ENCODE measurements at regions not wholly inside any gene's neighbourhood (a gene's known extent, or its start where the extent isn't known, plus 50 kb on each side); places are given as distances from the start of the nearest gene placed in this dataset.

- no peak for ATAC-seq
- ChIA-PET CTCF (ENCODE audit: low intra/inter-chr PET ratio) (no interaction called here), POLR2A (no interaction called here)
- Histone ChIP-seq H3K36me3 (ENCODE audit: control insufficient read depth, insufficient read depth, low read length) (no peaks in the 10 kb centered on the region), H3K4me3 (no peak overlapping the region), H3K9ac (ENCODE audit: insufficient read depth in 1 of 2, low read depth in 2 of 2, low read length in 2 of 2) (no peak overlapping the region), H3K4me1 (replicated peaks in 1 of 2; ENCODE audit: control insufficient read depth in 2 of 2, insufficient read depth in 2 of 2, low read length in 2 of 2) (no peaks in the 10 kb centered on the region), H3K79me2 (ENCODE audit: control insufficient read depth, insufficient read depth, low read length) (no peaks in the 10 kb centered on the region), H3K27me3 (ENCODE audit: control insufficient read depth in 2 of 2, insufficient read depth in 2 of 2, low read length in 2 of 2) (no peaks in the 10 kb centered on the region), H4K20me1 (replicated peaks; ENCODE audit: control insufficient read depth, insufficient read depth, low read length) (no peaks in the 10 kb centered on the region), H3K9me3 (replicated peaks; ENCODE audit: control insufficient read depth, insufficient read depth, low read depth, low read length) (peaks cover 7% of the 10 kb centered on the region), H3K4me2 (ENCODE audit: insufficient read depth, low read length) (no peak overlapping the region), H3K9me1 (ENCODE audit: control insufficient read depth, insufficient read depth, low read length) (no peaks in the 10 kb centered on the region), H3K27ac (ENCODE audit: extremely low read depth, low read depth, low read length) (no peak overlapping the region), H2AFZ (ENCODE audit: low read depth, low read length) (no peak overlapping the region)
- TF ChIP-seq STAT5A (IDR thresholded peaks at IDR 0.05; ENCODE audit: borderline replicate concordance, low read length) (no peak), FOXP1 (CRISPR knock-in tag; IDR thresholded peaks at IDR 0.05) (no peak), GTF2A2 (tag; IDR thresholded peaks at IDR 0.05) (no peak), HSF4 (CRISPR knock-in tag; IDR thresholded peaks at IDR 0.05; ENCODE audit: borderline replicate concordance) (no peak), NR2F6 (CRISPR knock-in tag; IDR thresholded peaks at IDR 0.05) (no peak)
- in situ Hi-C loops (cut with MboI) (no loop called here), intact Hi-C loops (cut with micrococcal nuclease) (no loop called here)
- 0% methylated on average over 1 of the region's 1 CpG for WGBS (ENCODE audit: insufficient coverage, low coverage, missing lambda C conversion rate)
- FAIRE-seq: no peak
- DNase-seq (ENCODE audit: extremely low read depth in 1 of 4, low spot score in 3 of 4): no peak
- no TSS peak for BruUV-seq (replicated peaks)
Measured at GRCh38 chr3:26279091-26279490, 343.5 kb upstream of the LRRC3B start.

GRCh38 chr3:26280517-26280916 is 342.1 kb upstream of the LRRC3B start:
- 5% methylated on average over 2 of the region's 2 CpGs for WGBS (ENCODE audit: insufficient coverage, low coverage, missing lambda C conversion rate)
- DNase-seq (ENCODE audit: extremely low read depth in 1 of 4, low spot score in 3 of 4) (no peak), FAIRE-seq (no peak), ATAC-seq (no peak)
- no TSS peak for BruUV-seq (replicated peaks)
- Histone ChIP-seq H3K36me3 (ENCODE audit: control insufficient read depth, insufficient read depth, low read length) (no peaks in the 10 kb centered on the region), H3K9ac (ENCODE audit: insufficient read depth in 1 of 2, low read depth in 2 of 2, low read length in 2 of 2) (no peak overlapping the region), H3K4me2 (ENCODE audit: insufficient read depth, low read length) (no peak overlapping the region), H3K4me1 (replicated peaks in 1 of 2; ENCODE audit: control insufficient read depth in 2 of 2, insufficient read depth in 2 of 2, low read length in 2 of 2) (no peaks in the 10 kb centered on the region), H3K79me2 (ENCODE audit: control insufficient read depth, insufficient read depth, low read length) (no peaks in the 10 kb centered on the region), H3K9me3 (replicated peaks; ENCODE audit: control insufficient read depth, insufficient read depth, low read depth, low read length) (peaks cover 7% of the 10 kb centered on the region), H3K27ac (ENCODE audit: extremely low read depth, low read depth, low read length) (no peak overlapping the region), H3K4me3 (no peak overlapping the region), H4K20me1 (replicated peaks; ENCODE audit: control insufficient read depth, insufficient read depth, low read length) (no peaks in the 10 kb centered on the region), H3K9me1 (ENCODE audit: control insufficient read depth, insufficient read depth, low read length) (no peaks in the 10 kb centered on the region), H3K27me3 (ENCODE audit: control insufficient read depth in 2 of 2, insufficient read depth in 2 of 2, low read length in 2 of 2) (no peaks in the 10 kb centered on the region), H2AFZ (ENCODE audit: low read depth, low read length) (no peak overlapping the region)
- ChIA-PET CTCF (ENCODE audit: low intra/inter-chr PET ratio) (no interaction called here), POLR2A (no interaction called here)
- in situ Hi-C loops (cut with MboI) (no loop called here), intact Hi-C loops (cut with micrococcal nuclease) (no loop called here)
- TF ChIP-seq, protein P1, sequence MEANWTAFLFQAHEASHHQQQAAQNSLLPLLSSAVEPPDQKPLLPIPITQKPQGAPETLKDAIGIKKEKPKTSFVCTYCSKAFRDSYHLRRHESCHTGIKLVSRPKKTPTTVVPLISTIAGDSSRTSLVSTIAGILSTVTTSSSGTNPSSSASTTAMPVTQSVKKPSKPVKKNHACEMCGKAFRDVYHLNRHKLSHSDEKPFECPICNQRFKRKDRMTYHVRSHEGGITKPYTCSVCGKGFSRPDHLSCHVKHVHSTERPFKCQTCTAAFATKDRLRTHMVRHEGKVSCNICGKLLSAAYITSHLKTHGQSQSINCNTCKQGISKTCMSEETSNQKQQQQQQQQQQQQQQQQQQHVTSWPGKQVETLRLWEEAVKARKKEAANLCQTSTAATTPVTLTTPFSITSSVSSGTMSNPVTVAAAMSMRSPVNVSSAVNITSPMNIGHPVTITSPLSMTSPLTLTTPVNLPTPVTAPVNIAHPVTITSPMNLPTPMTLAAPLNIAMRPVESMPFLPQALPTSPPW (CRISPR knock-in tag; IDR thresholded peaks at IDR 0.05): no peak
- no peak for TF ChIP-seq WHSC1 (IDR thresholded peaks at IDR 0.05; ENCODE audit: low read length)
- TF ChIP-seq SMARCE1 (IDR thresholded peaks at IDR 0.05): no peak
- TF ChIP-seq NFE2 (IDR thresholded peaks at IDR 0.05; ENCODE audit: low read depth): no peak
- TF ChIP-seq ZNF76 (CRISPR knock-in tag; IDR thresholded peaks at IDR 0.05; ENCODE audit: borderline replicate concordance): no peak
- TF ChIP-seq BMI1 (IDR thresholded peaks at IDR 0.05; ENCODE audit: low read length): no peak
- TF ChIP-seq GTF3C2 (IDR thresholded peaks at IDR 0.05; ENCODE audit: borderline replicate concordance, extremely low read depth, insufficient read length): no peak
- TF ChIP-seq ZNF23 (CRISPR knock-in tag; IDR thresholded peaks at IDR 0.05): no peak

Data from K562 (cell line).